GM23338 (cell line): ENCODE measurements at regions not wholly inside any gene's neighbourhood (a gene's known extent, or its start where the extent isn't known, plus 50 kb on each side); places are given as distances from the start of the nearest gene placed in this dataset.

Experiments
- ATAC-seq: fragments of 200-7000 bp; cut with Tn5 transposase; 3 replicates; pipeline ENCODE4 v1.9.1; 2020
- DNase-seq: peaks from one replicate; pipeline ENCODE4 v3.0.0-alpha.2; 2015; ENCODE audit warnings: low spot score
- H2AFZ ChIP-seq: fragments of 200-600 bp; sonication (generic); 2 replicates; pipeline ENCODE4 v1.8.0; 2016; ENCODE audit warnings: antibody characterized with exemption, mild to moderate bottlenecking, moderate library complexity
- H3F3A ChIP-seq: fragments of 200-600 bp; sonication (generic); replicated peaks from 2 replicates; pipeline ENCODE4 v1.8.0; 2017; ENCODE audit warnings: antibody characterized with exemption, mixed run types, low read depth
- H3K27ac ChIP-seq: fragments of 200-600 bp; sonication (generic); 2 replicates; pipeline ENCODE4 v1.6.1; 2016; ENCODE audit warnings: low read depth
- H3K27me3 ChIP-seq: fragments of 200-600 bp; sonication (generic); 2 replicates; pipeline ENCODE4 v1.8.0; 2016; ENCODE audit warnings: mild to moderate bottlenecking, mixed run types, moderate library complexity; ENCODE audit not compliant: insufficient read depth
- H3K36me3 ChIP-seq: fragments of 200-600 bp; sonication (generic); 2 replicates; pipeline ENCODE4 v1.8.0; 2016; ENCODE audit warnings: mild to moderate bottlenecking; ENCODE audit not compliant: insufficient read depth
- H3K4me1 ChIP-seq: fragments of 200-600 bp; sonication (generic); 2 replicates; pipeline ENCODE4 v1.8.0; 2016; ENCODE audit warnings: mild to moderate bottlenecking, moderate library complexity; ENCODE audit not compliant: insufficient read depth
- H3K4me2 ChIP-seq: fragments of 200-600 bp; sonication (generic); 2 replicates; pipeline ENCODE4 v1.7.1; 2017; ENCODE audit warnings: mixed run types
- H3K4me3 ChIP-seq: fragments of 200-600 bp; sonication (generic); 2 replicates; pipeline ENCODE4 v1.6.1; 2016; ENCODE audit warnings: mixed run types
- H3K79me2 ChIP-seq: fragments of 200-600 bp; sonication (generic); replicated peaks from 2 replicates; pipeline ENCODE4 v1.8.0; 2017; ENCODE audit warnings: mild to moderate bottlenecking; ENCODE audit not compliant: insufficient read depth
- H3K9me2 ChIP-seq: fragments of 200-600 bp; sonication (generic); 2 replicates; pipeline ENCODE4 v1.8.0; 2017; ENCODE audit not compliant: insufficient read depth
- H4K20me1 ChIP-seq: fragments of 200-600 bp; sonication (generic); replicated peaks from 2 replicates; pipeline ENCODE4 v1.8.0; 2017; ENCODE audit warnings: mild to moderate bottlenecking; ENCODE audit not compliant: insufficient read depth
- H3K27ac Mint-ChIP-seq: 2 replicates; pipeline ENCODE4 v1.8.0; 2020; ENCODE audit warnings: inconsistent platforms, mild to moderate bottlenecking, moderate library complexity, mixed read lengths
- H3K27me3 Mint-ChIP-seq: 3 replicates; pipeline ENCODE4 v1.8.0; 2022; ENCODE audit warnings: low read depth, mild to moderate bottlenecking, moderate library complexity, mixed read lengths, inconsistent platforms; ENCODE audit not compliant: insufficient read depth, poor library complexity
- H3K36me3 Mint-ChIP-seq: 3 replicates; pipeline ENCODE4 v1.8.0; 2021; ENCODE audit warnings: low read depth, mild to moderate bottlenecking, inconsistent platforms, moderate library complexity, mixed read lengths
- H3K4me1 Mint-ChIP-seq: 3 replicates; pipeline ENCODE4 v1.8.0; 2020; ENCODE audit warnings: mild to moderate bottlenecking, inconsistent platforms, mixed read lengths
- H3K4me3 Mint-ChIP-seq: 3 replicates; pipeline ENCODE4 v1.8.0; 2021; ENCODE audit warnings: moderate library complexity, mild to moderate bottlenecking, inconsistent platforms, mixed read lengths
- H3K9me3 Mint-ChIP-seq: 3 replicates; pipeline ENCODE4 v1.8.0; 2020; ENCODE audit warnings: moderate library complexity, mild to moderate bottlenecking, inconsistent platforms, mixed read lengths
- CREB1 ChIP-seq: fragments of 250-450 bp; sonication (Bioruptor Pico); IDR thresholded peaks from 2 replicates; pipeline ENCODE4 v1.5.0; 2020; ENCODE audit warnings: low read depth, mild to moderate bottlenecking, moderate library complexity
- CTCF ChIP-seq, 2 experiments: fragments of 200-600 bp in 1 of 2; sonication (generic) in 1 of 2; conservative IDR thresholded peaks; 2 replicates each; pipeline versions ENCODE4 v1.5.1 to v1.6.1; 2016 to 2017; ENCODE audit warnings: antibody characterized with exemption in 2 of 2, low read depth in 2 of 2, mild to moderate bottlenecking in 2 of 2, moderate library complexity in 1 of 2
- ETS1 ChIP-seq: IDR thresholded peaks from 2 replicates; pipeline ENCODE4 v1.6.1; 2016; ENCODE audit warnings: antibody characterized with exemption
- EZH2 ChIP-seq: fragments of 200-600 bp; sonication (generic); IDR thresholded peaks from one replicate; pipeline ENCODE4 v1.8.0; 2017; ENCODE audit warnings: antibody characterized with exemption, mild to moderate bottlenecking, low read depth; ENCODE audit not compliant: unreplicated experiment
- EZH2phosphoT487 ChIP-seq: fragments of 200-600 bp; sonication (generic); IDR thresholded peaks from one replicate; pipeline ENCODE4 v1.8.1; 2018; ENCODE audit warnings: antibody characterized with exemption; ENCODE audit not compliant: unreplicated experiment
- JUNB ChIP-seq: IDR thresholded peaks from one replicate; pipeline ENCODE4 v1.6.1; 2016; ENCODE audit warnings: antibody characterized with exemption; ENCODE audit not compliant: unreplicated experiment
- NANOG ChIP-seq: IDR thresholded peaks from 2 replicates; pipeline ENCODE4 v1.6.1; 2016; ENCODE audit warnings: antibody characterized with exemption, borderline replicate concordance
- REST ChIP-seq: IDR thresholded peaks from one replicate; pipeline ENCODE4 v1.6.1; 2018; ENCODE audit warnings: antibody characterized with exemption; ENCODE audit not compliant: unreplicated experiment
- STAT1 ChIP-seq: IDR thresholded peaks from one replicate; pipeline ENCODE4 v1.6.1; 2016; ENCODE audit warnings: antibody characterized with exemption; ENCODE audit not compliant: unreplicated experiment
- ZNF114 ChIP-seq: fragments of 250-450 bp; sonication (Bioruptor Pico); IDR thresholded peaks from 2 replicates; pipeline ENCODE4 v1.5.0; 2020; ENCODE audit warnings: mild to moderate bottlenecking, moderate library complexity
- ZNF331 ChIP-seq: fragments of 250-450 bp; sonication (Bioruptor Pico); IDR thresholded peaks from 2 replicates; pipeline ENCODE4 v1.5.0; 2020; ENCODE audit warnings: low read depth, mild to moderate bottlenecking, moderate library complexity
- ZNF462 ChIP-seq: fragments of 250-450 bp; sonication (Bioruptor Pico); IDR thresholded peaks from 2 replicates; pipeline ENCODE4 v1.5.0; 2020; ENCODE audit warnings: mild to moderate bottlenecking, moderate library complexity

GRCh38 chr5:90099099-90099498, 310.5 kb downstream of the CETN3 start:
- Histone ChIP-seq H3K79me2 (no peaks in the 10 kb centered on the region), H3K9me2 (no peaks in the 10 kb centered on the region), H3K27me3 (no peaks in the 10 kb centered on the region), H3K36me3 (no peaks in the 10 kb centered on the region), H4K20me1 (no peaks in the 10 kb centered on the region), H3K27ac (no peak overlapping the region), H3F3A (no peaks in the 10 kb centered on the region), H3K4me1 (no peaks in the 10 kb centered on the region), H2AFZ (no peak overlapping the region; the same call in 1 of the 2 replicates), H3K4me2 (no peak overlapping the region), H3K4me3 (no peak overlapping the region)
- Mint-ChIP-seq H3K9me3 (no peaks in the 10 kb centered on the region), H3K4me1 (no peaks in the 10 kb centered on the region), H3K4me3 (no peak overlapping the region), H3K27ac (no peak overlapping the region), H3K36me3 (no peaks in the 10 kb centered on the region), H3K27me3 (no peaks in the 10 kb centered on the region)
- ATAC-seq (no peak), DNase-seq (no peak)
- TF ChIP-seq EZH2phosphoT487 = no peak
- TF ChIP-seq CTCF (conservative IDR thresholded peaks at IDR 0.05; ENCODE audit: low read depth in 2 of 2) = no peak
- no peak for TF ChIP-seq ZNF462 (CRISPR knock-in tag)
- TF ChIP-seq ZNF331 (CRISPR knock-in tag) = no peak
- no peak for TF ChIP-seq EZH2
- TF ChIP-seq STAT1 = no peak
- TF ChIP-seq ETS1 = no peak
- no peak for TF ChIP-seq JUNB
- no peak for TF ChIP-seq ZNF114
- no peak for TF ChIP-seq REST
- no peak for TF ChIP-seq CREB1
- no peak for TF ChIP-seq NANOG
